ENCODE measurements at regions not wholly inside any gene's neighbourhood (a gene's known extent, or its start where the extent isn't known, plus 50 kb on each side); places are given as distances from the start of the nearest gene placed in this dataset.
"Not testable (repeated sequence)": the region's sequence is repeated elsewhere in the genome, so short reads cannot be mapped to it uniquely, and the experiment has no call there.

- DNase-seq (ENCODE audit: low read depth in 2 of 2), result no peak
Measured at GRCh38 chr3:147471741-147472140, 62.6 kb downstream of the ZIC1 start.

- no peak for DNase-seq (ENCODE audit: low read depth in 2 of 2)
Measured at GRCh38 chr3:147472846-147473245, 63.7 kb downstream of the ZIC1 start.

GRCh38 chr3:147483145-147483544 lies 74.0 kb downstream of the ZIC1 start:
- no peak for DNase-seq (ENCODE audit: low read depth in 2 of 2)

- DNase-seq (ENCODE audit: low read depth in 2 of 2), result no peak
Measured at GRCh38 chr3:147483578-147483977, 74.4 kb downstream of the ZIC1 start.

- DNase-seq (ENCODE audit: low read depth in 2 of 2), result no peak
Measured at GRCh38 chr3:147493065-147493464, 83.9 kb downstream of the ZIC1 start.

GRCh38 chr3:147493666-147494065 lies 84.5 kb downstream of the ZIC1 start:
- DNase-seq (ENCODE audit: low read depth in 2 of 2), result no peak

GRCh38 chr3:147497286-147497685 lies 88.1 kb downstream of the ZIC1 start:
- no peak for DNase-seq (ENCODE audit: low read depth in 2 of 2)

- no peak for DNase-seq (ENCODE audit: low read depth in 2 of 2)
Measured at GRCh38 chr3:147507638-147508286, 98.6 kb downstream of the ZIC1 start.

- no peak for DNase-seq (ENCODE audit: low read depth in 2 of 2)
Measured at GRCh38 chr3:147509448-147509847, 100.3 kb downstream of the ZIC1 start.

- DNase-seq (ENCODE audit: low read depth in 2 of 2), result no peak
Measured at GRCh38 chr3:147513785-147514184, 104.6 kb downstream of the ZIC1 start.

- no peak for DNase-seq (ENCODE audit: low read depth in 2 of 2)
Measured at GRCh38 chr3:147514366-147515160, 105.4 kb downstream of the ZIC1 start.

- DNase-seq (ENCODE audit: low read depth in 2 of 2), result no peak
Measured at GRCh38 chr3:147518465-147518864, 109.3 kb downstream of the ZIC1 start.

- DNase-seq (ENCODE audit: low read depth in 2 of 2), result peak in 1 of 2 donors; percentile 13
Measured at GRCh38 chr3:147521646-147522045, 112.5 kb downstream of the ZIC1 start.

GRCh38 chr3:147522780-147523179 lies 113.6 kb downstream of the ZIC1 start:
- DNase-seq (ENCODE audit: low read depth in 2 of 2), result not testable (repeated sequence)

- no peak for DNase-seq (ENCODE audit: low read depth in 2 of 2)
Measured at GRCh38 chr3:147529551-147529950, 120.4 kb downstream of the ZIC1 start.

- DNase-seq (ENCODE audit: low read depth in 2 of 2), result no peak
Measured at GRCh38 chr3:147538034-147538433, 128.9 kb downstream of the ZIC1 start.

GRCh38 chr3:147540921-147541320 lies 131.8 kb downstream of the ZIC1 start:
- no peak for DNase-seq (ENCODE audit: low read depth in 2 of 2)

GRCh38 chr3:147544290-147544689 lies 135.1 kb downstream of the ZIC1 start:
- DNase-seq (ENCODE audit: low read depth in 2 of 2), result no peak

GRCh38 chr3:147551491-147551890 lies 142.3 kb downstream of the ZIC1 start:
- no peak for DNase-seq (ENCODE audit: low read depth in 2 of 2)

GRCh38 chr3:147554332-147554731 lies 145.2 kb downstream of the ZIC1 start:
- no peak for DNase-seq (ENCODE audit: low read depth in 2 of 2)

- DNase-seq (ENCODE audit: low read depth in 2 of 2), result no peak
Measured at GRCh38 chr3:147572970-147573340, 163.8 kb downstream of the ZIC1 start.

GRCh38 chr3:147574621-147575020 lies 165.5 kb downstream of the ZIC1 start:
- DNase-seq (ENCODE audit: low read depth in 2 of 2), result no peak

- no peak for DNase-seq (ENCODE audit: low read depth in 2 of 2)
Measured at GRCh38 chr3:147575391-147575790, 166.2 kb downstream of the ZIC1 start.

All from dermis microvascular lymphatic vessel endothelial cell (primary cell).